ENCODE measurements at regions not wholly inside any gene's neighbourhood (a gene's known extent, or its start where the extent isn't known, plus 50 kb on each side); places are given as distances from the start of the nearest gene placed in this dataset.
"Not testable (repeated sequence)": the region's sequence is repeated elsewhere in the genome, so short reads cannot be mapped to it uniquely, and the experiment has no call there.

DNA sequence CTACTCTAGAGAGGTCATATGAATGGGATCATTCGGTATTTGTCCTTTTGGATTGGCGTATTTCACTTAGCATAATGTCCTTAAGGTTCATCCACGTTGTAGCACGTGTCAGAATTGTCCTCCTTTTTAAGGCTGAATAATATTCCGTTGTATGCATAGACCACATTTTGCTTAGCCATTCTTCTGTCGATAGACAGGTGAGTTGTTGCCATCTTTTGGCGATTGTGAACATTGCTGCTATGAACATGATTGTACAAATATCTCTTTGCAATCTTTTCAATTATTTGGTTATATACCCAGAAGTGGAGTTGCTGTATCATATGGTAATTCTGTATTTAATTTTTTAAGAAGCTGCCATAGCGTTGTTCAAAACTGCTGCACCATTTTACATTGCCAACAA, 52.4 kb upstream of the GOLGA8J start:
- DNase-seq (ENCODE audit: low spot score) (no peak), FAIRE-seq (no peak)

- no peak for DNase-seq (ENCODE audit: low spot score)
- no peak for FAIRE-seq
Observed at GRCh38 chr15:30023798-30024295, 58.9 kb upstream of the GOLGA8J start.

DNA sequence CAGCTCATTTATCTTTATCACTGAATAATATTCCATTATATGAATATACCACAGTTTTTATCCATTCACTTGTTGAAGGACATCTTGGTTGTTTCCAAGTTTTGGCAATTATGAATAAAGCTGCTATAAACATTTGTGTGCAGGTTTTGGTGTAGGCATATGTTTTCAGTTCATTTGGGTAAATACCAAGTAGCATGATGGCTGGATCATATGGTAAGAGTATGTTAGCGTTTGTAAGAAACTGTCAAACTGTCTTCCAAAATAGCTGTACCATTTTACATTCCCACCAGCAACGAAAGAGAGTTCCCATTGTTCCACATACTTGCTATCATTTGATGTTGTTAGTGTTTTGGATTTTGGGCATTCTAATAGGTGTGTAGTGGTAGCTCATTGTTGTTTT, 72.0 kb upstream of the GOLGA8J start:
- FAIRE-seq: no peak

GRCh38 chr15:30008156-30008555, 74.6 kb upstream of the GOLGA8J start:
- DNase-seq (ENCODE audit: low spot score): no peak
- no peak for FAIRE-seq

More for the DNA sequence above, 72.0 kb upstream of the GOLGA8J start:
- no peak for DNase-seq (ENCODE audit: low spot score)

DNA sequence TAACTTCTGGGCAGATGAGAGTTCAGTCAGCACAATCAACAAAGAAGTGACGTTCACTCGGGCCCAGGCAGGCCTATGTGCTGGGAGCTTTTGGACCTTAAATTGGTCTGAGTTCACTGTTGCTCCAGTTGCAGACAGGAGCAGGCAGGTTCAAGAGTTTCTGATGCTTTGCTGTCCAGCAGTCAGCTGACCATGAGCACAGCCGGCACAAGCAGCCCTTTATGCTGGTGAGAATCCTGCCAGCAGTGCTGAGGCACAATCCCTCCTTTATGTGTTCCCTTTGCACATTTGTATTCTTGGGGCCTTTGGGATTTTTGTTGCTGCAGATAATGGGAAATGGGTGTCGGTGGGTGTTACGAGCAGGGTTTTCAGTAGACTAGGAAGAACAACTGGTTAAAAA, 81.2 kb upstream of the GOLGA8J start:
- FAIRE-seq (no peak), DNase-seq (ENCODE audit: low spot score) (no peak)

GRCh38 chr15:29998033-29998432, 84.7 kb upstream of the GOLGA8J start:
- no peak for DNase-seq (ENCODE audit: low spot score)
- FAIRE-seq: no peak

GRCh38 chr15:29997499-29997898, 85.3 kb upstream of the GOLGA8J start:
- DNase-seq (ENCODE audit: low spot score) (no peak), FAIRE-seq (no peak)

- DNase-seq (ENCODE audit: low spot score) (no peak), FAIRE-seq (no peak)
Observed at GRCh38 chr15:29994284-29994683, 88.5 kb upstream of the GOLGA8J start.

- FAIRE-seq (no peak), DNase-seq (ENCODE audit: low spot score) (no peak)
Observed at GRCh38 chr15:29990954-29991353, 91.8 kb upstream of the GOLGA8J start.

DNA sequence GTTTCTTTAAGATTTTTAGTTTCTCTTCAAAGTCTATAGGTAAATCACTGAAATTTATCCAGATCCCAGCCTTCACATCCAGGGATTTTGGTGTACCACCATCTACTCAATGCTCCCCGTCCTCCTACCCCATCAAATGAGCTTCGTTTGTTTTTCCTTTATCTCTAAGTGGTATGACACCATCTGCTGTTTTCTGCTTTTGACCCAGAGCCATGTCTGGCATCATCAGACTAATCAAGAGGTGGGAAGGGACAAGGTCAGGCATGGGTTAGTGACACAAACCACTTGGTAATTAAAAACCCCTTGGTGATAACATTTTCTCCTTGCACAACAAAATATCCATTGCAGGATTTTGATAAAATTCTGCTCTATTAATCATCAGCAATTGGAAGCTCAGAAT, 92.7 kb upstream of the GOLGA8J start:
- no peak for FAIRE-seq
- DNase-seq (ENCODE audit: low spot score): no peak

GRCh38 chr15:29988701-29989100, 94.1 kb upstream of the GOLGA8J start:
- FAIRE-seq (no peak), DNase-seq (ENCODE audit: low spot score) (no peak)

- no peak for DNase-seq (ENCODE audit: low spot score)
- FAIRE-seq: no peak
Observed at GRCh38 chr15:29986946-29987345, 95.8 kb upstream of the GOLGA8J start.

- DNase-seq (ENCODE audit: low spot score) (no peak), FAIRE-seq (no peak)
Observed at GRCh38 chr15:29978411-29979382, 104.1 kb upstream of the GOLGA8J start.

DNA sequence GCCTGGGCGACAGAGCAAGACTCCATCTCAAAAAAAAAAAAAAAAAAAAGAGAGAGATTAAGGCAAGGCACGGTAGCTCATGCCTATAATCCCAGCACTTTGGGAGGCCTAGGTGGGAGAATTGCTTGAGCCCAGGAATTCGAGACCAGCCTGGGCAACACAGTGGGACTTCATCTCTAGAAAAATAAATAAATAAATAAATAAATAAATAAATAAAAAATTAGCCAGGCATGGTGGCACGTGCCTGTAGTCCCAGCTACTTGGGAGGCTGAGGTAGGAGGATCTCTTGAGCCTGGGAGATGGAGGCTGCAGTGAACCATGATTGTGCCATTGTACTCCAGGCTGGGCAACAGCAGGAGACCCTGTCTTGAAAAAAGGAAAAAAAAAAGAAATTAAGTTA, 108.7 kb upstream of the GOLGA8J start:
- FAIRE-seq; DNase-seq (ENCODE audit: low spot score): not testable (repeated sequence)

DNA sequence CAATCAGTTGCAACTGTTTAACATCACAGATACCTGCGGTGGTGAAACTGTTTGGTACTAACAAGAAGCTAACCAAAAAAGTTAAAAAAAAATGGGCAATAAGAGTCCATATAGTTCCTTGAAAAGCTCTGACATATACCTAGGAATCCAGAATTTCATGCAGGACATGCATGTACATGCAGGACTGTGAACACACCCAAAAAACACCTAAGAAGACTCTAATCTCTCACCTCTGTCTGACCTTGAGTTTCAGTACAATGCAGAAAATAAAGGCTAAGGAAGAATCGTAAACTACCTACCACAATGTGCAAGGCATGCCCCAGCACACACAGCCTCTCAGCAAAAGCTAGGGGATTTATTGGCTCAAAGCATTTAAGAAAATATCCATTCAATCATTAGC, 110.7 kb upstream of the GOLGA8J start:
- no peak for FAIRE-seq
- DNase-seq (ENCODE audit: low spot score): no peak

- no peak for DNase-seq (ENCODE audit: low spot score)
- FAIRE-seq: no peak
Observed at GRCh38 chr15:29970402-29970695, 112.4 kb upstream of the GOLGA8J start.

GRCh38 chr15:29969562-29970401, 113.0 kb upstream of the GOLGA8J start:
- FAIRE-seq: no peak
- no peak for DNase-seq (ENCODE audit: low spot score)

GRCh38 chr15:29968895-29969561, 113.7 kb upstream of the GOLGA8J start:
- FAIRE-seq: no peak
- no peak for DNase-seq (ENCODE audit: low spot score)

GRCh38 chr15:29968099-29968894, 114.5 kb upstream of the GOLGA8J start:
- DNase-seq (ENCODE audit: low spot score): no peak
- FAIRE-seq: no peak

GRCh38 chr15:29962407-29962806, 120.3 kb upstream of the GOLGA8J start:
- FAIRE-seq (no peak), DNase-seq (ENCODE audit: low spot score) (no peak)

All from RCC 7860 (cell line).